Tibial nerve (tissue), 4 donors: ENCODE measurements at regions not wholly inside any gene's neighbourhood (a gene's known extent, or its start where the extent isn't known, plus 50 kb on each side); places are given as distances from the start of the nearest gene placed in this dataset.
"Not testable (repeated sequence)": the region's sequence is repeated elsewhere in the genome, so short reads cannot be mapped to it uniquely, and the experiment has no call there.

Experiments used
- EP300 ChIP-seq, 2 donors: sonication (generic); formaldehyde crosslinking; IDR thresholded peaks; one replicate each; pipeline ENCODE4 v1.6.1; 2017; ENCODE audit warnings: antibody characterized with exemption in 2 of 2, mild to moderate bottlenecking in 1 of 2
- POLR2A ChIP-seq, 2 donors: fragments of 450-650 bp; IDR thresholded peaks; one replicate each; pipeline ENCODE4 v1.6.1; 2017; ENCODE audit warnings: antibody characterized with exemption in 2 of 2, mild to moderate bottlenecking in 2 of 2, moderate library complexity in 2 of 2
- TF ChIP-seq, protein P1 (sequence below), 5 experiments: fragments of 200-600 bp in 3 of 5; fragments of 450-650 bp in 2 of 5; sonication (generic) in 3 of 5; IDR thresholded peaks; one replicate each; pipeline ENCODE4 v1.5.1; 2016 to 2019; ENCODE audit warnings: antibody characterized with exemption in 5 of 5, mild to moderate bottlenecking in 3 of 5, moderate library complexity in 2 of 5

GRCh38 chr2:59751214-59751613 is 802.2 kb downstream of the BCL11A start:
- not testable (repeated sequence) for TF ChIP-seq POLR2A, EP300 (IDR thresholded peaks at IDR 0.05)
- TF ChIP-seq, protein P1, sequence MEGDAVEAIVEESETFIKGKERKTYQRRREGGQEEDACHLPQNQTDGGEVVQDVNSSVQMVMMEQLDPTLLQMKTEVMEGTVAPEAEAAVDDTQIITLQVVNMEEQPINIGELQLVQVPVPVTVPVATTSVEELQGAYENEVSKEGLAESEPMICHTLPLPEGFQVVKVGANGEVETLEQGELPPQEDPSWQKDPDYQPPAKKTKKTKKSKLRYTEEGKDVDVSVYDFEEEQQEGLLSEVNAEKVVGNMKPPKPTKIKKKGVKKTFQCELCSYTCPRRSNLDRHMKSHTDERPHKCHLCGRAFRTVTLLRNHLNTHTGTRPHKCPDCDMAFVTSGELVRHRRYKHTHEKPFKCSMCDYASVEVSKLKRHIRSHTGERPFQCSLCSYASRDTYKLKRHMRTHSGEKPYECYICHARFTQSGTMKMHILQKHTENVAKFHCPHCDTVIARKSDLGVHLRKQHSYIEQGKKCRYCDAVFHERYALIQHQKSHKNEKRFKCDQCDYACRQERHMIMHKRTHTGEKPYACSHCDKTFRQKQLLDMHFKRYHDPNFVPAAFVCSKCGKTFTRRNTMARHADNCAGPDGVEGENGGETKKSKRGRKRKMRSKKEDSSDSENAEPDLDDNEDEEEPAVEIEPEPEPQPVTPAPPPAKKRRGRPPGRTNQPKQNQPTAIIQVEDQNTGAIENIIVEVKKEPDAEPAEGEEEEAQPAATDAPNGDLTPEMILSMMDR (IDR thresholded peaks at IDR 0.05): not testable (repeated sequence)
